ENCODE measurements at regions not wholly inside any gene's neighbourhood (a gene's known extent, or its start where the extent isn't known, plus 50 kb on each side); places are given as distances from the start of the nearest gene placed in this dataset.

DNA sequence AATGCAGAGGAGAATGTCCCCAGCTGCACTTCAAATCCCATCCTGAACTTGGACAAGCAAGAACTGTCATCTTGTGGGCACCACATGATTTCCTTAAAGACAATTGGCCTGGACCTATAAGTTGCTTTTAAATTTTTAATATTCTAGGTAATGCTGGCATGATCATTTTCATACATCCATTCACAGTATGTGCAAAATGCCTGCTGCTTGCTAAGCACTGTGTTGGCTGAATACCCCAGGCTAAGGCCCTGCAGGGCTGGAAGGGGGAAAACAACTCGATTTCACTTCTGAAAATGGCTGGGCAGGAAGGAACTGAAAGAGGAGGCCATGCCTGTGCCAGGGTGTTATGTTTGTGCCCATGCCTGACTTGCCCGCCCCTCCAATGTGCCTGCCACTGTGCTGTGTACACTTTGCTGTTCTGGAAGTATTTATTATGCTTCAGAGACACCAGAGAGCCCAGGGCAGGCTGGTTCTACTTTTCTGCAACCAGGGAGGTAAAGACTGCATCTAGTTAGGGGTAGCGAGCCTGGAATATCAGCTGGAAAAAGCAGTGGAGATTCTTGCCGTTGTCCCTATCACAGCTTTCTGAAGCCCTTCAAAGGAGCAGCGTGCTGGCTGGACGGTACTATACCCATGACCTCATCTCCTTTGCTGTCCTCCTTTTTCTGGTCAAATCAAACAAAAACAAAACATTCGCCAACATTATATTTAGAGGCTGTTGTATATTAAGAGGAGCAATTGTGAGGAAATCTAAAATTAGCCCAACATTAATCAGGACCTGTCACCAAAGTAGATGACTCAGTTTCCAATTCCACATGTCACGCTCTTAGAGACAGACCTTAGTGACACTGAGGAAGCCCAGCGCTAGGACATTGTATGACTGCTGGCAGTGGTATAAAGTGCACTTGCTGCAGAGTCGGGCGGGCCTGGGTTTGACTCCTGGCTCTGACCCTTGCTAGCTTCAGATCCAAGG lies 158.1 kb downstream of the DDX1 start:
- Mint-ChIP-seq H3K27ac (no peak overlapping the region), H3K9me3 (no peaks in the 10 kb centered on the region), H3K4me3 (no peak overlapping the region), H3K36me3 (no peaks in the 10 kb centered on the region), H3K4me1 (no peaks in the 10 kb centered on the region), H3K27me3 (ENCODE audit: low read depth in 2 of 2) (no peaks in the 10 kb centered on the region)
- no peak for DNase-seq
- Histone ChIP-seq H3K27me3 (ENCODE audit: control insufficient read depth, insufficient read depth, low read length) (no peaks in the 10 kb centered on the region), H3K4me1 (ENCODE audit: control insufficient read depth, insufficient read depth, low read length) (no peaks in the 10 kb centered on the region), H3K27ac (ENCODE audit: low read length) (no peak overlapping the region), H3K4me3 (ENCODE audit: low read length) (no peak overlapping the region), H3K36me3 (ENCODE audit: control insufficient read depth, insufficient read depth, low read length) (no peaks in the 10 kb centered on the region), H3K9me3 (ENCODE audit: control insufficient read depth, insufficient read depth, low read length) (no peaks in the 10 kb centered on the region)
- no peak for ATAC-seq
- intact Hi-C loops (cut with micrococcal nuclease) = no loop called here
- WGBS (ENCODE audit: insufficient coverage) = 82% methylated on average over 10 of the region's 11 CpGs
- no peak for TF ChIP-seq CTCF (IDR thresholded peaks at IDR 0.05)

- H3K36me3 Mint-ChIP-seq = no peaks in the 10 kb centered on the region
- no peaks in the 10 kb centered on the region for H3K36me3 ChIP-seq (ENCODE audit: control insufficient read depth, insufficient read depth, low read length)
- no peak overlapping the region for H3K27ac Mint-ChIP-seq
- no peak overlapping the region for H3K4me3 Mint-ChIP-seq
- TF ChIP-seq CTCF (IDR thresholded peaks at IDR 0.05) = no peak
- whole genome bisulfite sequencing (ENCODE audit: insufficient coverage) = 85% methylated on average over 3 of the region's 3 CpGs
- no peaks in the 10 kb centered on the region for H3K27me3 ChIP-seq (ENCODE audit: control insufficient read depth, insufficient read depth, low read length)
- no peaks in the 10 kb centered on the region for H3K27me3 Mint-ChIP-seq (ENCODE audit: low read depth in 2 of 2)
- H3K4me1 ChIP-seq (ENCODE audit: control insufficient read depth, insufficient read depth, low read length) = no peaks in the 10 kb centered on the region
- no peak overlapping the region for H3K4me3 ChIP-seq (ENCODE audit: low read length)
- H3K9me3 Mint-ChIP-seq = peaks cover 0 to 2% of the 10 kb centered on the region in 2 donors
- intact Hi-C loops (cut with micrococcal nuclease) = no loop called here
- ATAC-seq (no peak), DNase-seq (no peak)
- no peaks in the 10 kb centered on the region for H3K4me1 Mint-ChIP-seq
- no peaks in the 10 kb centered on the region for H3K9me3 ChIP-seq (ENCODE audit: control insufficient read depth, insufficient read depth, low read length)
- H3K27ac ChIP-seq (ENCODE audit: low read length) = no peak overlapping the region
Measured at GRCh38 chr2:15750433-15750814, 158.8 kb downstream of the DDX1 start.

GRCh38 chr2:15750822-15751329 lies 159.2 kb downstream of the DDX1 start:
- intact Hi-C loops (cut with micrococcal nuclease) = no loop called here
- no peak overlapping the region for H3K4me3 Mint-ChIP-seq
- Histone ChIP-seq H3K4me1 (ENCODE audit: control insufficient read depth, insufficient read depth, low read length) (no peaks in the 10 kb centered on the region), H3K36me3 (ENCODE audit: control insufficient read depth, insufficient read depth, low read length) (no peaks in the 10 kb centered on the region), H3K4me3 (ENCODE audit: low read length) (no peak overlapping the region), H3K27ac (ENCODE audit: low read length) (no peak overlapping the region), H3K9me3 (ENCODE audit: control insufficient read depth, insufficient read depth, low read length) (no peaks in the 10 kb centered on the region), H3K27me3 (ENCODE audit: control insufficient read depth, insufficient read depth, low read length) (no peaks in the 10 kb centered on the region)
- H3K36me3 Mint-ChIP-seq = no peaks in the 10 kb centered on the region
- no peak overlapping the region for H3K27ac Mint-ChIP-seq
- H3K4me1 Mint-ChIP-seq = no peaks in the 10 kb centered on the region
- TF ChIP-seq CTCF (IDR thresholded peaks at IDR 0.05) = no peak
- DNase-seq (no peak), ATAC-seq (no peak)
- H3K27me3 Mint-ChIP-seq (ENCODE audit: low read depth in 2 of 2) = no peaks in the 10 kb centered on the region
- peaks cover 0 to 2% of the 10 kb centered on the region in 2 donors for H3K9me3 Mint-ChIP-seq
- WGBS (ENCODE audit: insufficient coverage) = 68% methylated on average over 3 of the region's 3 CpGs
